Upper lobe of left lung (tissue), 6 donors: ENCODE measurements at regions not wholly inside any gene's neighbourhood (a gene's known extent, or its start where the extent isn't known, plus 50 kb on each side); places are given as distances from the start of the nearest gene placed in this dataset.

ENCODE experiments used
- ATAC-seq, 2 donors: fragments of 200-7000 bp; cut with Tn5 transposase; one replicate each; pipeline ENCODE4 v1.9.1; 2022; ENCODE audit warnings: mild to moderate bottlenecking in 2 of 2, moderate library complexity in 2 of 2; ENCODE audit not compliant: low FRiP score in 2 of 2
- DNase-seq, 2 donors: peaks; one replicate each; pipeline ENCODE4 v3.0.0-alpha.2; 2019 to 2020
- H3K27ac ChIP-seq, 4 donors: fragments of 200-600 bp; sonication (generic); one replicate each; pipeline ENCODE4 v1.5.1; 2016 to 2019
- H3K27me3 ChIP-seq, 4 donors: fragments of 200-600 bp; sonication (generic); one replicate each; pipeline ENCODE4 v1.5.1; 2017 to 2019
- H3K36me3 ChIP-seq, 4 donors: fragments of 200-600 bp; sonication (generic); one replicate each; pipeline ENCODE4 v1.5.1; 2016 to 2019
- H3K4me1 ChIP-seq, 4 donors: fragments of 200-600 bp; sonication (generic); one replicate each; pipeline ENCODE4 v1.5.1; 2018 to 2019
- H3K4me3 ChIP-seq, 4 donors: fragments of 200-600 bp; sonication (generic); one replicate each; pipeline ENCODE4 v1.5.1; 2017 to 2019; ENCODE audit warnings: mild to moderate bottlenecking in 2 of 4, moderate library complexity in 1 of 4
- H3K9me3 ChIP-seq, 4 donors: fragments of 200-600 bp; sonication (generic); one replicate each; pipeline ENCODE4 v1.5.1; 2018 to 2019
- EP300 ChIP-seq, 4 donors: sonication (generic); formaldehyde crosslinking; IDR thresholded peaks; one replicate each; pipeline ENCODE4 v1.5.1; 2017; ENCODE audit warnings: antibody characterized with exemption in 4 of 4, control low read depth in 2 of 4
- POLR2A ChIP-seq, 4 donors: fragments of 450-650 bp; IDR thresholded peaks; one replicate each; pipeline ENCODE4 v1.5.1; 2016 to 2017; ENCODE audit warnings: antibody characterized with exemption in 4 of 4, mild to moderate bottlenecking in 2 of 4
- POLR2AphosphoS5 ChIP-seq, 2 donors: sonication (generic); formaldehyde crosslinking; IDR thresholded peaks; one replicate each; pipeline ENCODE4 v1.5.1; 2017; ENCODE audit warnings: antibody characterized with exemption in 2 of 2
- WGBS, 2 donors: methylation state at CpG; one replicate each; pipeline ENCODE4 v1.1.5; 2017 to 2018; 5-methylcytosine and 5-hydroxymethylcytosine counted together
- TF ChIP-seq, protein P1 (sequence below), 6 experiments: fragments of 450-650 bp in 4 of 6; fragments of 200-600 bp in 2 of 6; sonication (generic) in 2 of 6; IDR thresholded peaks; one replicate each; pipeline ENCODE4 v1.5.1; 2016 to 2019; ENCODE audit warnings: antibody characterized with exemption in 6 of 6
- donor health status: DM: no; HTN: no; CAD: no; lungs with moderate emphysema.
- donor health status: DM: no; HTN: yes; CAD: no; lungs with severe emphysema.

DNA sequence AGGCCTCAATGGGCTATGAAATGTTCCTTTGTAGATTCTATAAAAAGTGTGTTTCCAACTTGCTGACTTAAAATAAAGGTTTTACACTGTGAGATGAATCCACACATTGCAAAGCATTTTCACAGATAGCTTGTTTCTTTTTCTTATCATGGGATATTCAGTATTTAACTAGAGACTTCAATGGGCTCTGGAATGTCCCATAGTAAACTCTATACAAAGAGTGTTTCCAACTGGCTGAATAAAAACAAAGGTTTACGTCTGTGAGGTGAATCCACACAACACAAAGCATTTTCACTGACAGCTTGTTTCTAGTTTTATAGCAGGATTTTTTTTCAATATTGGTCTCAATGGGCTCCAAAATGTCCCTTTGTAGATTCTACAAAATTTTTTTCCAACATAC is 550.1 kb downstream of the KCNJ18 start:
- no peak for DNase-seq

GRCh38 chr17:22251498-22251897 is 559.2 kb downstream of the KCNJ18 start:
- no peak overlapping the region for H3K27ac ChIP-seq
- no peaks in the 10 kb centered on the region for H3K27me3 ChIP-seq
- DNase-seq (no peak), ATAC-seq (no peak)
- WGBS, 2 donors, result 56 to 66% methylated on average over 2 of the region's 2 CpGs
- no peaks in the 10 kb centered on the region for H3K36me3 ChIP-seq
- H3K4me1 ChIP-seq, result no peaks in the 10 kb centered on the region
- peaks cover 0 to 3% (median 0%) of the 10 kb centered on the region in 4 donors for H3K9me3 ChIP-seq
- H3K4me3 ChIP-seq, result no peak overlapping the region
- TF ChIP-seq, protein P1, sequence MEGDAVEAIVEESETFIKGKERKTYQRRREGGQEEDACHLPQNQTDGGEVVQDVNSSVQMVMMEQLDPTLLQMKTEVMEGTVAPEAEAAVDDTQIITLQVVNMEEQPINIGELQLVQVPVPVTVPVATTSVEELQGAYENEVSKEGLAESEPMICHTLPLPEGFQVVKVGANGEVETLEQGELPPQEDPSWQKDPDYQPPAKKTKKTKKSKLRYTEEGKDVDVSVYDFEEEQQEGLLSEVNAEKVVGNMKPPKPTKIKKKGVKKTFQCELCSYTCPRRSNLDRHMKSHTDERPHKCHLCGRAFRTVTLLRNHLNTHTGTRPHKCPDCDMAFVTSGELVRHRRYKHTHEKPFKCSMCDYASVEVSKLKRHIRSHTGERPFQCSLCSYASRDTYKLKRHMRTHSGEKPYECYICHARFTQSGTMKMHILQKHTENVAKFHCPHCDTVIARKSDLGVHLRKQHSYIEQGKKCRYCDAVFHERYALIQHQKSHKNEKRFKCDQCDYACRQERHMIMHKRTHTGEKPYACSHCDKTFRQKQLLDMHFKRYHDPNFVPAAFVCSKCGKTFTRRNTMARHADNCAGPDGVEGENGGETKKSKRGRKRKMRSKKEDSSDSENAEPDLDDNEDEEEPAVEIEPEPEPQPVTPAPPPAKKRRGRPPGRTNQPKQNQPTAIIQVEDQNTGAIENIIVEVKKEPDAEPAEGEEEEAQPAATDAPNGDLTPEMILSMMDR (IDR thresholded peaks at IDR 0.05), result no peak
- TF ChIP-seq POLR2AphosphoS5 (IDR thresholded peaks at IDR 0.05), result no peak
- no peak for TF ChIP-seq EP300 (IDR thresholded peaks at IDR 0.05)
- TF ChIP-seq POLR2A (IDR thresholded peaks at IDR 0.05), result no peak

More for the DNA sequence above, 550.1 kb downstream of the KCNJ18 start:
- Histone ChIP-seq H3K9me3 (no peaks in the 10 kb centered on the region), H3K27ac (no peak overlapping the region), H3K27me3 (no peaks in the 10 kb centered on the region), H3K36me3 (no peaks in the 10 kb centered on the region), H3K4me3 (no peak overlapping the region), H3K4me1 (no peaks in the 10 kb centered on the region)
- ATAC-seq, result no peak
- 70 to 77% methylated on average over 1 of the region's 1 CpG for WGBS, 2 donors
- TF ChIP-seq EP300 (IDR thresholded peaks at IDR 0.05) (no peak), POLR2AphosphoS5 (IDR thresholded peaks at IDR 0.05) (no peak), POLR2A (IDR thresholded peaks at IDR 0.05) (no peak)
- TF ChIP-seq, protein P1 (IDR thresholded peaks at IDR 0.05), result no peak

DNA sequence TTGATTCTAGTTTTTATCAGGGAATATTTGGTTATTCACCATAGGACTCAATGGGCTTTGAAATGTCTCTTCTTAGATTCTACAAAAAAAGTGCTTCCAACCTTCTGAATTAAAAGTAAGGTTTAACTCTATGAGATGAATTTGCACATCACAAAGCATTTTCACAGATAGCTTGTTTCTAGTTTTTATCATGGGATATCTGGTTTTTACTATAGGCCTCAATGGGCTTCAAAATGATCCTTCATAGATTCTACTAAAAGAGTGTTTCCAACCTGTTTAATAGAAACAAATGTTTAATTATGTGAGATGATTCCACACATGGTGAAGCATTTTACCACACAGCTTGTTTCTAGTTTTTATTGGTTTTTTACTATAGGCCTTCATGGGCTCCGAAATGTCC is 560.7 kb downstream of the KCNJ18 start:
- whole genome bisulfite sequencing, 2 donors, result 50 to 74% methylated on average over 1 of the region's 1 CpG
- ATAC-seq, result no peak

DNA sequence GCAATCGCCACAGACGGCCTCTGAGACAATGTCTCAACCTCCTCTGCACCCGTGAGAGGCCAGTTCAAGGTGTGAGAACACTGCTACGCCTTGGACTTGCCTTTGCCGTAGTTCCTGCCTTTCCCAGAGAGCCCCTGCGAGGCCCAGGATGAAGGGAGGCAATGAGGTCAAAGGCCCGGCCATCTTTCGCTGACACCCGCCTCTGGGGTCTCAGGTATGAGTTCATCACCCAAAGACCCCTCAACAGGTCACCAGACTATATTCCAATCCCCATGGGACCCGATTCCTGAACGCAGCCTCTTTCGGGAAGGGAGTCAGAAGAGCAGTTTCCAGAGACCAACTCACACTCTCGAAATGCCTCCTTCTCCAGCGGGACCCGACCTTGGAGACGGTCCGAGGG is 573.5 kb downstream of the KCNJ18 start:
- no peaks in the 10 kb centered on the region for H3K36me3 ChIP-seq
- H3K27me3 ChIP-seq, result no peaks in the 10 kb centered on the region
- H3K4me3 ChIP-seq, result no peak overlapping the region
- no peak for TF ChIP-seq POLR2AphosphoS5 (IDR thresholded peaks at IDR 0.05)
- TF ChIP-seq, protein P1 (IDR thresholded peaks at IDR 0.05), result no peak
- no peak for TF ChIP-seq EP300 (IDR thresholded peaks at IDR 0.05)
- TF ChIP-seq POLR2A (IDR thresholded peaks at IDR 0.05), result no peak
- DNase-seq (peak in 1 of 2 donors; percentile 3), ATAC-seq (no peak)
- WGBS, 2 donors, result 71 to 83% methylated on average over 9 to 17 of the region's 17 CpGs
- no peak overlapping the region for H3K27ac ChIP-seq
- no peaks in the 10 kb centered on the region for H3K4me1 ChIP-seq
- peaks cover 0 to 23% (median 0%) of the 10 kb centered on the region in 4 donors for H3K9me3 ChIP-seq

More for the DNA sequence above, 560.7 kb downstream of the KCNJ18 start:
- Histone ChIP-seq H3K27me3 (no peaks in the 10 kb centered on the region), H3K4me1 (no peaks in the 10 kb centered on the region), H3K9me3 (peaks cover 0 to 3% (median 0%) of the 10 kb centered on the region in 4 donors), H3K27ac (no peak overlapping the region), H3K4me3 (no peak overlapping the region), H3K36me3 (no peaks in the 10 kb centered on the region)
- no peak for DNase-seq
- TF ChIP-seq EP300 (IDR thresholded peaks at IDR 0.05) (no peak), POLR2A (IDR thresholded peaks at IDR 0.05) (no peak), POLR2AphosphoS5 (IDR thresholded peaks at IDR 0.05) (no peak)
- TF ChIP-seq, protein P1 (IDR thresholded peaks at IDR 0.05), result no peak

GRCh38 chr17:22266231-22266630 is 573.9 kb downstream of the KCNJ18 start:
- DNase-seq (peak in 1 of 2 donors; percentile 19), ATAC-seq (no peak)
- Histone ChIP-seq H3K9me3 (peaks cover 0 to 25% (median 0%) of the 10 kb centered on the region in 4 donors), H3K4me3 (no peak overlapping the region), H3K27me3 (no peaks in the 10 kb centered on the region), H3K4me1 (no peaks in the 10 kb centered on the region), H3K36me3 (no peaks in the 10 kb centered on the region), H3K27ac (no peak overlapping the region)
- 60 to 81% methylated on average over 9 to 18 of the region's 18 CpGs for WGBS, 2 donors
- no peak for TF ChIP-seq POLR2AphosphoS5 (IDR thresholded peaks at IDR 0.05)
- TF ChIP-seq EP300 (IDR thresholded peaks at IDR 0.05), result no peak
